Fibroblast of lung (primary cell): ENCODE measurements at regions not wholly inside any gene's neighbourhood (a gene's known extent, or its start where the extent isn't known, plus 50 kb on each side); places are given as distances from the start of the nearest gene placed in this dataset.

Source experiments
- DNase-seq, 2 donors: peaks; one replicate each; pipeline versions ENCODE4 v3.0.0 to v3.0.0-alpha.2; 2010; ENCODE audit warnings: low read depth in 2 of 2
- H2AFZ ChIP-seq: 2 replicates; pipeline ENCODE4 v1.5.1; 2012; ENCODE audit warnings: low read length, control low read depth, inconsistent platforms
- H3K27ac ChIP-seq: 2 replicates; pipeline ENCODE4 v1.5.1; 2011; ENCODE audit warnings: low read length, control low read depth; ENCODE audit not compliant: insufficient read depth
- H3K27me3 ChIP-seq: 2 replicates; pipeline ENCODE4 v1.5.1; 2011; ENCODE audit warnings: mild to moderate bottlenecking, low read length; ENCODE audit not compliant: control insufficient read depth, insufficient read depth
- H3K36me3 ChIP-seq: 2 replicates; pipeline ENCODE4 v1.5.1; 2011; ENCODE audit warnings: low read length; ENCODE audit not compliant: control insufficient read depth, insufficient read depth
- H3K4me1 ChIP-seq: 2 replicates; pipeline ENCODE4 v1.5.1; 2011; ENCODE audit warnings: low read length; ENCODE audit not compliant: control insufficient read depth, insufficient read depth; ENCODE audit errors: extremely low read depth
- H3K4me2 ChIP-seq: 2 replicates; pipeline ENCODE4 v1.5.1; 2011; ENCODE audit warnings: low read length, control low read depth; ENCODE audit not compliant: insufficient read depth; ENCODE audit errors: extremely low read depth
- H3K4me3 ChIP-seq, 4 experiments: fragments of 200-600 bp in 1 of 4; sonication (generic) in 1 of 4; replicated peaks in 1 of 4; 2 replicates each; pipeline ENCODE4 v1.5.1; 2011 to 2016; ENCODE audit warnings: low read length in 4 of 4, low read depth in 3 of 4, mild to moderate bottlenecking in 3 of 4, control low read depth in 2 of 4, inconsistent platforms in 1 of 4, mixed read lengths in 1 of 4; ENCODE audit not compliant: insufficient read depth in 1 of 4; ENCODE audit errors: control extremely low read depth in 1 of 4
- H3K79me2 ChIP-seq: 2 replicates; pipeline ENCODE4 v1.5.1; 2012; ENCODE audit warnings: mild to moderate bottlenecking, low read length, inconsistent platforms; ENCODE audit not compliant: control insufficient read depth, insufficient read depth
- H3K9ac ChIP-seq: 2 replicates; pipeline ENCODE4 v1.5.1; 2011; ENCODE audit warnings: mild to moderate bottlenecking, low read length, control low read depth; ENCODE audit not compliant: insufficient read depth
- H3K9me3 ChIP-seq: 2 replicates; pipeline ENCODE4 v1.5.1; 2012; ENCODE audit warnings: low read depth, low read length; ENCODE audit not compliant: control insufficient read depth, insufficient read depth
- H4K20me1 ChIP-seq: 2 replicates; pipeline ENCODE4 v1.5.1; 2011; ENCODE audit warnings: low read length; ENCODE audit not compliant: control insufficient read depth, insufficient read depth; ENCODE audit errors: extremely low read depth
- EZH2 ChIP-seq: IDR thresholded peaks from 2 replicates; pipeline ENCODE4 v1.5.1; 2012; ENCODE audit warnings: low read length, control low read depth, mild to moderate bottlenecking; ENCODE audit errors: missing control alignments
- TF ChIP-seq, protein P1 (sequence below), 2 donors: IDR thresholded peaks in 1 of 2; conservative IDR thresholded peaks in 1 of 2; 1 replicate in 1 of 2; 2 replicates in 1 of 2; pipeline ENCODE4 v1.5.1; 2011 to 2012; ENCODE audit warnings: low read length in 2 of 2, control low read depth in 1 of 2, inconsistent platforms in 1 of 2, low read depth in 1 of 2, mild to moderate bottlenecking in 1 of 2

DNA sequence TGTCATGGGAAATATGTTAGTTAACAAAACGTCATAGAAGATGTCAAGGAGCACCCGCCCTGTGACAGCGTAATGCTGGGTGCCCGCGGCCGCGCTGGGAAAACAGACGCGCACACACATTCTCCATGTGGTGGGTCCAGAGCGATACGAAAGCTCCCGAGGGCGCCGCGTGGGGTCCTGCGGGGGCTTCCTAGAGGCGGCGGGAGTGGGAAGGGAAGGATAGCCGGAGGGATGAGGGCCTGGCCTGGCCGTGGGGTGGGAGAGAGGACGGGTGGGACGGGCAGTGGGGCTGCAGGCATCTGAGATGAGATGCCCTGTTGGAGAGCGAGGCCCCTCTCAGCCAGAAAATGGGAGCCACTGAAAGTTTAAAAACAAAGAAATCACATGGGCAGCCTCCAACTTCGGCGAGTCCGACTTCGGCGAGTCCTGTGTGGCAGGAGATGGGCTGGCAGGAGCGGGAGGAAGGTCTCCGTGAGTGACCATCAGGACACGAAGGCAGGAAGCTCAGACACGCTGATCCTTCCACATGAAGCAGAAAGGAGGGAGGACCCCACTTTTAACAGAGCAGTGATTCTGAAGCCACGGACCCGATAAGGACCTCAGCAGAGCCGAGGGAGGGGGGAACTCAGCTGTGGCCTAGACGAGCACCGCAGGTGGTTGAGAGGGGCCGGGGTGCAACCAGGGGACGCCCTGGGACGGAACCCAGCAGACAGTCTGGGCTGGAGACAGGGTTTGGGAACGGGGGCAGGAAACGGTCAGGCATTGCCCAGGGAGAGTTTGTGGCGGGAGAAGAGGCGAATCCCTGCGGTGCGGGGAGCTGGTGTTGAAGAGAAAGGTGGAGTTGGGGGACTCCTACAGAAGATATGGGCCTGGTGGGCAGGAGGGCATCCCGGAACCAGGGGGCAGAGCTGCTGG lies 114.1 kb upstream of the FRMD1 start:
- TF ChIP-seq, protein P1, sequence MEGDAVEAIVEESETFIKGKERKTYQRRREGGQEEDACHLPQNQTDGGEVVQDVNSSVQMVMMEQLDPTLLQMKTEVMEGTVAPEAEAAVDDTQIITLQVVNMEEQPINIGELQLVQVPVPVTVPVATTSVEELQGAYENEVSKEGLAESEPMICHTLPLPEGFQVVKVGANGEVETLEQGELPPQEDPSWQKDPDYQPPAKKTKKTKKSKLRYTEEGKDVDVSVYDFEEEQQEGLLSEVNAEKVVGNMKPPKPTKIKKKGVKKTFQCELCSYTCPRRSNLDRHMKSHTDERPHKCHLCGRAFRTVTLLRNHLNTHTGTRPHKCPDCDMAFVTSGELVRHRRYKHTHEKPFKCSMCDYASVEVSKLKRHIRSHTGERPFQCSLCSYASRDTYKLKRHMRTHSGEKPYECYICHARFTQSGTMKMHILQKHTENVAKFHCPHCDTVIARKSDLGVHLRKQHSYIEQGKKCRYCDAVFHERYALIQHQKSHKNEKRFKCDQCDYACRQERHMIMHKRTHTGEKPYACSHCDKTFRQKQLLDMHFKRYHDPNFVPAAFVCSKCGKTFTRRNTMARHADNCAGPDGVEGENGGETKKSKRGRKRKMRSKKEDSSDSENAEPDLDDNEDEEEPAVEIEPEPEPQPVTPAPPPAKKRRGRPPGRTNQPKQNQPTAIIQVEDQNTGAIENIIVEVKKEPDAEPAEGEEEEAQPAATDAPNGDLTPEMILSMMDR (conservative IDR thresholded peaks at IDR 0.05 in 1 of 2, IDR thresholded peaks at IDR 0.05 in 1 of 2; ENCODE audit: low read depth in 1 of 2, low read length in 2 of 2), result no peak
- TF ChIP-seq EZH2, result no peak
- DNase-seq, result no peak
- H3K79me2 ChIP-seq, result no peaks in the 10 kb centered on the region
- H3K36me3 ChIP-seq, result no peaks in the 10 kb centered on the region
- no peak overlapping the region for H3K27ac ChIP-seq
- no peak overlapping the region for H3K4me2 ChIP-seq
- no peaks in the 10 kb centered on the region for H4K20me1 ChIP-seq
- H3K9ac ChIP-seq, result no peak overlapping the region
- H3K4me3 ChIP-seq, result no peak overlapping the region
- no peaks in the 10 kb centered on the region for H3K4me1 ChIP-seq
- no peaks in the 10 kb centered on the region for H3K9me3 ChIP-seq
- no peaks in the 10 kb centered on the region for H3K27me3 ChIP-seq
- H2AFZ ChIP-seq, result no peak overlapping the region

DNA sequence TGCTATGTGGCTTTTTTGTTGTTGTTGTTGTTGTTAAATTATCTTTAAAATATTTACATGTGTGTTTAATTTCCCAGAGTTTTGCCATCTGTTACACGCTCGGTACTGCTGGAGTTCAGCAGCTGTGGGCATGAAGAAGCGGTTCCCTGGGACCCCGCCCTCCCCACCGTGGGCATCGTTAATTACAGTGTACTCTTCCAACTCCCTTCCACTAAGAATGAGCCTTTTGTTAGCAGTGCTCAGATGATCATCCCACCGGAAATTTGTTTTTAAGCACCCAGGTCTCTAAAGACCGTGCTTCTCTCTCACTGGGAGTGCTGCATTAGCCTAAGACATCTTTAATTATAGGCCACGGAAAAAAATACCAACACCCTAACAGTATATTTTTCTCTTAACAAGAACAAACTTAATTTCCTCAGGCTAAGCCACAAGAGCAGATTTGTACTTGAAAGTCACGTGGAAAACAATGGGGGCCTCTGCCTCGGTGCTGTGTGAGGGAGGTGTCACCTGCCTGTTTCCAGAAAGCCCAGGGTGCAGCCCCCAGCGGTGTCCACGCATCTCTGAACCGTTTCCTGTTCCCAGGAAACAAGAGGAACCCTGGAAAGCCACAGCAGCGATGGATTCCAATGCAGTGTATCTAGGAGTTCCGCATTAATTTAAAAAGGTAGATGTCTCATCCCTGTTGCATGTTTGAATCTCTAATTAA lies 113.3 kb upstream of the FRMD1 start:
- no peaks in the 10 kb centered on the region for H3K36me3 ChIP-seq
- H3K27ac ChIP-seq, result no peak overlapping the region
- H3K4me2 ChIP-seq, result no peak overlapping the region
- H4K20me1 ChIP-seq, result no peaks in the 10 kb centered on the region
- no peaks in the 10 kb centered on the region for H3K27me3 ChIP-seq
- TF ChIP-seq, protein P1 (conservative IDR thresholded peaks at IDR 0.05 in 1 of 2, IDR thresholded peaks at IDR 0.05 in 1 of 2; ENCODE audit: low read depth in 1 of 2, low read length in 2 of 2), result no peak
- TF ChIP-seq EZH2, result no peak
- H3K9me3 ChIP-seq, result no peaks in the 10 kb centered on the region
- no peak overlapping the region for H3K4me3 ChIP-seq
- no peak overlapping the region for H2AFZ ChIP-seq
- DNase-seq, result no peak
- no peaks in the 10 kb centered on the region for H3K4me1 ChIP-seq
- H3K9ac ChIP-seq, result no peak overlapping the region
- H3K79me2 ChIP-seq, result no peaks in the 10 kb centered on the region

DNA sequence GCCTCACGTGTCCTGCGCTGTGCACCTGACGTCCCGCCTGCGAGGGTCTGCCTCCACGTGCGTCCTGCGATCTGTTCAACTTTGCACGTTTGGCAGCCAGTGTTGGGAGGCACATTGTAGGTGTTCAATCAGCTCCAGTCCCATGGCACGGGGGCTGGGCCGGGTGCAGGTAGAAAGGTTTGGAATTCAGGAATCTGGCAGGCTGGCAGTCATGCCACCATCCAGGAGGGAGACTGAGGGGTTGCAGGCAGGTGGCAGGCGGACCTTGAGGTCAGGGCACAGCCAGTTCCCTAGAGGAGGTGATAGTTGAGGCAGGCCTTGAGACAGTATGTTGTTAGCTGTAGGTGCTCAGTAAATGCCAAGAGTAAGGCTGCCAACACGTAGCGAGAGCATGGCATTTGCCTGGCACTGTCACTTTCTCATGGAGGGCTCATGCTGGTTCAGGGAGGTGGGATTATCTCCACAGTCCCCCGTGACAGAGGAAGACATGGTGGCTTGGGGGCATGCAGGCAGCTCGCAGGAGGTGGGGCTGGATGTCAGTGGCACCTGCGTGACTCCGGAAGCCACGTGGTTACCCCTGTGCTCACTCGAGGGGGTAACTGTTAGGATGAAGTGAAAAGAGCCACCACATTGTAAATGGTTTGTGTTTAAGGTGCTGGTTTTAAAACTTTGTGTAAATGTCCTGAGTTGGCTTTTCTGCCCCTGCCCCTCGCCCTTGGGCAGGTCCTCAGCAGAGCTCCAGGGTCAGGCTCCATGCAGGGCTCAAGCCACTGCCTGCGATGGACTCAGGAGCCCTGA lies 111.8 kb upstream of the FRMD1 start:
- H3K4me2 ChIP-seq, result no peak overlapping the region
- no peaks in the 10 kb centered on the region for H3K36me3 ChIP-seq
- H3K27me3 ChIP-seq, result no peaks in the 10 kb centered on the region
- no peaks in the 10 kb centered on the region for H3K9me3 ChIP-seq
- H3K4me1 ChIP-seq, result no peaks in the 10 kb centered on the region
- H3K9ac ChIP-seq, result no peak overlapping the region
- no peaks in the 10 kb centered on the region for H3K79me2 ChIP-seq
- no peak overlapping the region for H3K27ac ChIP-seq
- TF ChIP-seq, protein P1 (conservative IDR thresholded peaks at IDR 0.05 in 1 of 2, IDR thresholded peaks at IDR 0.05 in 1 of 2; ENCODE audit: low read depth in 1 of 2, low read length in 2 of 2), result no peak
- no peak for TF ChIP-seq EZH2
- H2AFZ ChIP-seq, result no peak overlapping the region
- no peak overlapping the region for H3K4me3 ChIP-seq
- DNase-seq, result no peak
- H4K20me1 ChIP-seq, result no peaks in the 10 kb centered on the region
